ENCODE measurements at regions not wholly inside any gene's neighbourhood (a gene's known extent, or its start where the extent isn't known, plus 50 kb on each side); places are given as distances from the start of the nearest gene placed in this dataset.

GRCh38 chr11:114986365-114986764 lies 308.0 kb downstream of the NXPE2 start:
- Histone ChIP-seq H3K9me2 (ENCODE audit: insufficient read depth) (no peaks in the 10 kb centered on the region), H3K4me3 (no peak overlapping the region), H3K36me3 (ENCODE audit: low read depth) (no peaks in the 10 kb centered on the region), H3K27ac (no peak overlapping the region), H3K4me1 (replicated peaks; ENCODE audit: insufficient read depth) (no peaks in the 10 kb centered on the region), H2AFZ (no peak overlapping the region), H3K79me2 (ENCODE audit: low read depth) (no peaks in the 10 kb centered on the region), H3K9me3 (ENCODE audit: insufficient read depth, low read depth) (no peaks in the 10 kb centered on the region), H3K4me2 (no peak overlapping the region), H3K27me3 (ENCODE audit: insufficient read depth, low read depth) (peaks cover 50% of the 10 kb centered on the region), H4K20me1 (ENCODE audit: insufficient read depth) (no peaks in the 10 kb centered on the region), H3F3A (ENCODE audit: insufficient read depth, low read depth) (no peaks in the 10 kb centered on the region)
- no TSS peak for BruUV-seq (replicated peaks)
- TF ChIP-seq, protein P1, sequence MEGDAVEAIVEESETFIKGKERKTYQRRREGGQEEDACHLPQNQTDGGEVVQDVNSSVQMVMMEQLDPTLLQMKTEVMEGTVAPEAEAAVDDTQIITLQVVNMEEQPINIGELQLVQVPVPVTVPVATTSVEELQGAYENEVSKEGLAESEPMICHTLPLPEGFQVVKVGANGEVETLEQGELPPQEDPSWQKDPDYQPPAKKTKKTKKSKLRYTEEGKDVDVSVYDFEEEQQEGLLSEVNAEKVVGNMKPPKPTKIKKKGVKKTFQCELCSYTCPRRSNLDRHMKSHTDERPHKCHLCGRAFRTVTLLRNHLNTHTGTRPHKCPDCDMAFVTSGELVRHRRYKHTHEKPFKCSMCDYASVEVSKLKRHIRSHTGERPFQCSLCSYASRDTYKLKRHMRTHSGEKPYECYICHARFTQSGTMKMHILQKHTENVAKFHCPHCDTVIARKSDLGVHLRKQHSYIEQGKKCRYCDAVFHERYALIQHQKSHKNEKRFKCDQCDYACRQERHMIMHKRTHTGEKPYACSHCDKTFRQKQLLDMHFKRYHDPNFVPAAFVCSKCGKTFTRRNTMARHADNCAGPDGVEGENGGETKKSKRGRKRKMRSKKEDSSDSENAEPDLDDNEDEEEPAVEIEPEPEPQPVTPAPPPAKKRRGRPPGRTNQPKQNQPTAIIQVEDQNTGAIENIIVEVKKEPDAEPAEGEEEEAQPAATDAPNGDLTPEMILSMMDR (conservative IDR thresholded peaks at IDR 0.05): no peak
- TF ChIP-seq EZH2 (IDR thresholded peaks at IDR 0.05; ENCODE audit: low read depth): no peak
- POLR2A ChIA-PET (ENCODE audit: unreplicated experiment): no interaction called here
- DNase-seq: no peak
- CTCF ChIA-PET: no interaction called here
- intact Hi-C loops (cut with micrococcal nuclease; ENCODE audit: unreplicated experiment): no loop called here

DNA sequence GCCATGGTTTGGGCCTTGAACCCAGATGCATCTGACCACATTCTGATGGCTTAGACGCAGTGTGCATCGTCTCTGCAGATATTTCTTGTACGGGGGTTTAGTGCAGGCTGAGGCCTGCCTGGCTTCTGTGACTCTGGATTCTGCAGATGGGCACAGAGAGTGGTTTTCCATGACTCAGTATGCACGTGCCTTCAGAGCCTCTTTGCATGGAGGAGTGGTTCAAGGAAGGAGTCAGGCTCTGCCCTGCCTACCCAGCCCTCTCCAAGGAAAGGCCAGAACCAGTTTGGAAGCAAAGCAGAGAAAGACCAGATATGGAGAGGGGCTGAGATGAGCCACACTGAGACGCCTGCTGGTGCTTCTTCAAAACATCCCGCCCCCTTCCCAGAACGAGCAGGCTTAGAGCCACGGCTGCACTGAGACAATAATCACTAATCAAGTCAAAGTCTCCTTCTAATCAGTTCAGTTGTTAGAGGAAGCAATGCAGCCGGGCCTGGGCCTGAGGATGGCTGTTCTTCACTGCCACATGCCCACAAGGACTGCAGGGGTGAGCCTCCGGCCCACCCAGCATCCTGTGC lies 308.9 kb downstream of the NXPE2 start:
- no peak overlapping the region for H3K4me3 ChIP-seq
- ChIA-PET POLR2A (ENCODE audit: unreplicated experiment) (no interaction called here), CTCF (no interaction called here)
- no peak for DNase-seq
- TF ChIP-seq, protein P1 (conservative IDR thresholded peaks at IDR 0.05): no peak
- no peak for TF ChIP-seq EZH2 (IDR thresholded peaks at IDR 0.05; ENCODE audit: low read depth)
- no TSS peak for BruUV-seq (replicated peaks)
- no peaks in the 10 kb centered on the region for H4K20me1 ChIP-seq (ENCODE audit: insufficient read depth)
- no peaks in the 10 kb centered on the region for H3K79me2 ChIP-seq (ENCODE audit: low read depth)
- no peaks in the 10 kb centered on the region for H3K9me3 ChIP-seq (ENCODE audit: insufficient read depth, low read depth)
- H3F3A ChIP-seq (ENCODE audit: insufficient read depth, low read depth): no peaks in the 10 kb centered on the region
- no peaks in the 10 kb centered on the region for H3K36me3 ChIP-seq (ENCODE audit: low read depth)
- peaks cover 58% of the 10 kb centered on the region for H3K27me3 ChIP-seq (ENCODE audit: insufficient read depth, low read depth)
- intact Hi-C loops (cut with micrococcal nuclease; ENCODE audit: unreplicated experiment): no loop called here
- no peaks in the 10 kb centered on the region for H3K9me2 ChIP-seq (ENCODE audit: insufficient read depth)
- H2AFZ ChIP-seq: no peak overlapping the region
- H3K4me1 ChIP-seq (replicated peaks; ENCODE audit: insufficient read depth): no peaks in the 10 kb centered on the region
- H3K4me2 ChIP-seq: no peak overlapping the region
- no peak overlapping the region for H3K27ac ChIP-seq

DNA sequence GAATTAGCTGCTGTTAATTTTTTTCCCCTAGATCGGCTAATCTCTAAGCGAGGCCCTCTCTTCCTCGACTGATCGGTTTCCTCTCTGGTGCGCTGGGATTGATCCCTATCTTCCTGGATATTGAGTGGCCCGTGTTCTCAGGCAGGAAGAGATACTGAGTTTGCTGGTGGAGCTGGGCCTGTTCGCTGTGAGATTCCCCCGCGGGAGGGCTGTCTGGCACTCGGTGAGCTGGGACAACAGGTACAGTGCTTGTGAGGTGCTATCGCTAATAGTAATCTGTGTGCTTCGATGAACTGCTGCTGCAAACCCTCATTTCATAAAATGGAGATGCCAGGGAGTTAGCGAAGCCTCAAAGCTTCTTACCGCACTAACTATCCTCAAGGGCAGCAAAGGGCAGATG lies 310.3 kb downstream of the NXPE2 start:
- H3K27me3 ChIP-seq (ENCODE audit: insufficient read depth, low read depth): peaks cover 58% of the 10 kb centered on the region
- no peak overlapping the region for H2AFZ ChIP-seq
- no peak overlapping the region for H3K4me3 ChIP-seq
- TF ChIP-seq, protein P1 (conservative IDR thresholded peaks at IDR 0.05): no peak
- TF ChIP-seq EZH2 (IDR thresholded peaks at IDR 0.05; ENCODE audit: low read depth): no peak
- no peaks in the 10 kb centered on the region for H3K9me3 ChIP-seq (ENCODE audit: insufficient read depth, low read depth)
- no peak overlapping the region for H3K4me2 ChIP-seq
- ChIA-PET POLR2A (ENCODE audit: unreplicated experiment) (no interaction called here), CTCF (no interaction called here)
- DNase-seq: no peak
- no peaks in the 10 kb centered on the region for H4K20me1 ChIP-seq (ENCODE audit: insufficient read depth)
- no peaks in the 10 kb centered on the region for H3K36me3 ChIP-seq (ENCODE audit: low read depth)
- H3K4me1 ChIP-seq (replicated peaks; ENCODE audit: insufficient read depth): no peaks in the 10 kb centered on the region
- BruUV-seq (replicated peaks): no TSS peak
- H3K9me2 ChIP-seq (ENCODE audit: insufficient read depth): no peaks in the 10 kb centered on the region
- H3F3A ChIP-seq (ENCODE audit: insufficient read depth, low read depth): no peaks in the 10 kb centered on the region
- intact Hi-C loops (cut with micrococcal nuclease; ENCODE audit: unreplicated experiment): no loop called here
- no peak overlapping the region for H3K27ac ChIP-seq
- no peaks in the 10 kb centered on the region for H3K79me2 ChIP-seq (ENCODE audit: low read depth)

All from PC-9 (cell line).